T-helper 2 cell treated with Interferon-gamma antibody and Interleukin-4, amounts not matched to agents 5 μg/mL and 100 μg/mL, for 36 hours (primary cell): ENCODE measurements at regions not wholly inside any gene's neighbourhood (a gene's known extent, or its start where the extent isn't known, plus 50 kb on each side); places are given as distances from the start of the nearest gene placed in this dataset.
"Not testable (repeated sequence)": the region's sequence is repeated elsewhere in the genome, so short reads cannot be mapped to it uniquely, and the experiment has no call there.

Experiments used
- DNase-seq: peaks from one replicate; pipeline ENCODE4 v3.0.0; 2021; ENCODE audit warnings: low spot score
- H3K27ac Mint-ChIP-seq: one replicate; pipeline ENCODE4 v1.8.0; 2021; ENCODE audit warnings: mild to moderate bottlenecking, mixed read lengths
- H3K27me3 Mint-ChIP-seq: one replicate; pipeline ENCODE4 v1.8.0; 2021; ENCODE audit warnings: low read depth, mixed read lengths
- H3K36me3 Mint-ChIP-seq: one replicate; pipeline ENCODE4 v1.8.0; 2021; ENCODE audit warnings: low read depth, mixed read lengths
- H3K4me1 Mint-ChIP-seq: one replicate; pipeline ENCODE4 v1.8.0; 2021; ENCODE audit warnings: low read depth, mixed read lengths
- H3K4me3 Mint-ChIP-seq: one replicate; pipeline ENCODE4 v1.8.0; 2022; ENCODE audit warnings: mild to moderate bottlenecking, moderate library complexity, mixed read lengths
- H3K9me3 Mint-ChIP-seq: one replicate; pipeline ENCODE4 v1.8.0; 2021; ENCODE audit warnings: mixed read lengths

- H3K4me1 Mint-ChIP-seq = no peaks in the 10 kb centered on the region
- DNase-seq = no peak
- H3K36me3 Mint-ChIP-seq = no peaks in the 10 kb centered on the region
- H3K27ac Mint-ChIP-seq = no peak overlapping the region
- no peaks in the 10 kb centered on the region for H3K27me3 Mint-ChIP-seq
- no peaks in the 10 kb centered on the region for H3K9me3 Mint-ChIP-seq
- no peak overlapping the region for H3K4me3 Mint-ChIP-seq
Measured at GRCh38 chr3:109864452-109864851, 527.1 kb upstream of the DPPA4 start.

- H3K4me3 Mint-ChIP-seq = no peak overlapping the region
- H3K9me3 Mint-ChIP-seq = no peaks in the 10 kb centered on the region
- no peaks in the 10 kb centered on the region for H3K36me3 Mint-ChIP-seq
- DNase-seq = no peak
- no peaks in the 10 kb centered on the region for H3K4me1 Mint-ChIP-seq
- H3K27ac Mint-ChIP-seq = no peak overlapping the region
- H3K27me3 Mint-ChIP-seq = no peaks in the 10 kb centered on the region
Measured at GRCh38 chr3:109869586-109869985, 532.2 kb upstream of the DPPA4 start.

- Mint-ChIP-seq H3K27ac (no peak overlapping the region), H3K4me3 (no peak overlapping the region), H3K27me3 (no peaks in the 10 kb centered on the region), H3K9me3 (peaks cover 8% of the 10 kb centered on the region), H3K36me3 (no peaks in the 10 kb centered on the region), H3K4me1 (no peaks in the 10 kb centered on the region)
- no peak for DNase-seq
Measured at GRCh38 chr3:109874896-109875708, 537.8 kb upstream of the DPPA4 start.

GRCh38 chr3:109877616-109878015 lies 540.3 kb upstream of the DPPA4 start:
- not testable (repeated sequence) for H3K9me3 Mint-ChIP-seq, DNase-seq, H3K36me3 Mint-ChIP-seq, H3K4me1 Mint-ChIP-seq, H3K4me3 Mint-ChIP-seq, H3K27ac Mint-ChIP-seq, H3K27me3 Mint-ChIP-seq

GRCh38 chr3:109882144-109882543 lies 544.8 kb upstream of the DPPA4 start:
- Mint-ChIP-seq H3K4me3 (no peak overlapping the region), H3K9me3 (no peaks in the 10 kb centered on the region), H3K27me3 (no peaks in the 10 kb centered on the region), H3K4me1 (no peaks in the 10 kb centered on the region), H3K36me3 (no peaks in the 10 kb centered on the region), H3K27ac (no peak overlapping the region)
- DNase-seq = no peak

GRCh38 chr3:109887293-109887692 lies 549.9 kb upstream of the DPPA4 start:
- DNase-seq = no peak
- Mint-ChIP-seq H3K4me3 (no peak overlapping the region), H3K4me1 (no peaks in the 10 kb centered on the region), H3K27ac (no peak overlapping the region), H3K9me3 (no peaks in the 10 kb centered on the region), H3K27me3 (no peaks in the 10 kb centered on the region), H3K36me3 (no peaks in the 10 kb centered on the region)

GRCh38 chr3:109888026-109888425 lies 550.7 kb upstream of the DPPA4 start:
- Mint-ChIP-seq H3K4me1 (no peaks in the 10 kb centered on the region), H3K27me3 (no peaks in the 10 kb centered on the region), H3K27ac (no peak overlapping the region), H3K36me3 (no peaks in the 10 kb centered on the region), H3K4me3 (no peak overlapping the region), H3K9me3 (no peaks in the 10 kb centered on the region)
- no peak for DNase-seq

GRCh38 chr3:109897734-109898133 lies 560.4 kb upstream of the DPPA4 start:
- Mint-ChIP-seq H3K9me3 (no peaks in the 10 kb centered on the region), H3K4me1 (peaks cover 9% of the 10 kb centered on the region), H3K27ac (no peak overlapping the region), H3K4me3 (no peak overlapping the region), H3K36me3 (no peaks in the 10 kb centered on the region), H3K27me3 (no peaks in the 10 kb centered on the region)
- no peak for DNase-seq

GRCh38 chr3:109899925-109900324 lies 562.6 kb upstream of the DPPA4 start:
- Mint-ChIP-seq H3K36me3 (no peaks in the 10 kb centered on the region), H3K9me3 (peaks cover 3% of the 10 kb centered on the region), H3K4me3 (no peak overlapping the region), H3K27ac (no peak overlapping the region), H3K4me1 (peaks cover 9% of the 10 kb centered on the region), H3K27me3 (no peaks in the 10 kb centered on the region)
- DNase-seq = no peak

- no peaks in the 10 kb centered on the region for H3K27me3 Mint-ChIP-seq
- H3K4me1 Mint-ChIP-seq = peaks cover 9% of the 10 kb centered on the region
- no peak overlapping the region for H3K4me3 Mint-ChIP-seq
- H3K27ac Mint-ChIP-seq = no peak overlapping the region
- H3K9me3 Mint-ChIP-seq = peaks cover 3% of the 10 kb centered on the region
- no peak for DNase-seq
- no peaks in the 10 kb centered on the region for H3K36me3 Mint-ChIP-seq
Measured at GRCh38 chr3:109900783-109901182, 563.4 kb upstream of the DPPA4 start.

- no peak overlapping the region for H3K27ac Mint-ChIP-seq
- H3K4me1 Mint-ChIP-seq = peaks cover 9% of the 10 kb centered on the region
- no peak for DNase-seq
- no peak overlapping the region for H3K4me3 Mint-ChIP-seq
- no peaks in the 10 kb centered on the region for H3K36me3 Mint-ChIP-seq
- H3K9me3 Mint-ChIP-seq = peaks cover 11% of the 10 kb centered on the region
- no peaks in the 10 kb centered on the region for H3K27me3 Mint-ChIP-seq
Measured at GRCh38 chr3:109902549-109902948, 565.2 kb upstream of the DPPA4 start.

GRCh38 chr3:109903100-109903499 lies 565.8 kb upstream of the DPPA4 start:
- H3K27me3 Mint-ChIP-seq = no peaks in the 10 kb centered on the region
- H3K27ac Mint-ChIP-seq = no peak overlapping the region

GRCh38 chr3:109910772-109911171 lies 573.4 kb upstream of the DPPA4 start:
- Mint-ChIP-seq H3K27me3 (no peaks in the 10 kb centered on the region), H3K9me3 (peaks cover 19% of the 10 kb centered on the region), H3K4me3 (no peak overlapping the region), H3K36me3 (no peaks in the 10 kb centered on the region), H3K4me1 (no peaks in the 10 kb centered on the region), H3K27ac (no peak overlapping the region)
- DNase-seq = no peak

More at GRCh38 chr3:109903100-109903499, 565.8 kb upstream of the DPPA4 start:
- H3K4me1 Mint-ChIP-seq = peaks cover 9% of the 10 kb centered on the region
- DNase-seq = no peak
- H3K9me3 Mint-ChIP-seq = peaks cover 11% of the 10 kb centered on the region
- H3K4me3 Mint-ChIP-seq = no peak overlapping the region
- no peaks in the 10 kb centered on the region for H3K36me3 Mint-ChIP-seq

- peaks cover 9% of the 10 kb centered on the region for H3K9me3 Mint-ChIP-seq
- no peaks in the 10 kb centered on the region for H3K36me3 Mint-ChIP-seq
- H3K4me1 Mint-ChIP-seq = no peaks in the 10 kb centered on the region
- no peak overlapping the region for H3K4me3 Mint-ChIP-seq
- no peaks in the 10 kb centered on the region for H3K27me3 Mint-ChIP-seq
- no peak overlapping the region for H3K27ac Mint-ChIP-seq
- DNase-seq = no peak
Measured at GRCh38 chr3:109918740-109919139, 581.4 kb upstream of the DPPA4 start.

GRCh38 chr3:109920749-109921148 lies 583.4 kb upstream of the DPPA4 start:
- H3K27ac Mint-ChIP-seq = no peak overlapping the region
- no peak for DNase-seq
- no peaks in the 10 kb centered on the region for H3K4me1 Mint-ChIP-seq
- no peaks in the 10 kb centered on the region for H3K27me3 Mint-ChIP-seq
- no peaks in the 10 kb centered on the region for H3K9me3 Mint-ChIP-seq
- no peak overlapping the region for H3K4me3 Mint-ChIP-seq
- no peaks in the 10 kb centered on the region for H3K36me3 Mint-ChIP-seq
